ENCODE measurements at regions not wholly inside any gene's neighbourhood (a gene's known extent, or its start where the extent isn't known, plus 50 kb on each side); places are given as distances from the start of the nearest gene placed in this dataset.
"Not testable (repeated sequence)": the region's sequence is repeated elsewhere in the genome, so short reads cannot be mapped to it uniquely, and the experiment has no call there.

- intact Hi-C loops (cut with micrococcal nuclease), result no loop called here
These were observed 530.9 kb downstream of the PTPRU start for GRCh38 chr1:29767088-29767685.

GRCh38 chr1:29762635-29763034, 526.3 kb downstream of the PTPRU start:
- intact Hi-C loops (cut with micrococcal nuclease), result no loop called here

GRCh38 chr1:29761159-29761928, 525.0 kb downstream of the PTPRU start:
- intact Hi-C loops (cut with micrococcal nuclease), result no loop called here

GRCh38 chr1:29760067-29760564, 523.8 kb downstream of the PTPRU start:
- intact Hi-C loops (cut with micrococcal nuclease), result no loop called here

GRCh38 chr1:29758781-29759499, 522.6 kb downstream of the PTPRU start:
- intact Hi-C loops (cut with micrococcal nuclease), result no loop called here

- intact Hi-C loops (cut with micrococcal nuclease), result no loop called here
These were observed 521.8 kb downstream of the PTPRU start for GRCh38 chr1:29757866-29758780.

GRCh38 chr1:29756901-29757725, 520.8 kb downstream of the PTPRU start:
- intact Hi-C loops (cut with micrococcal nuclease), result no loop called here

GRCh38 chr1:29756498-29756897, 520.2 kb downstream of the PTPRU start:
- intact Hi-C loops (cut with micrococcal nuclease), result no loop called here

- intact Hi-C loops (cut with micrococcal nuclease), result no loop called here
These were observed 519.8 kb downstream of the PTPRU start for GRCh38 chr1:29756085-29756484.

GRCh38 chr1:29755412-29756015, 519.2 kb downstream of the PTPRU start:
- intact Hi-C loops (cut with micrococcal nuclease), result not testable (repeated sequence)

- intact Hi-C loops (cut with micrococcal nuclease), result no loop called here
These were observed 518.5 kb downstream of the PTPRU start for GRCh38 chr1:29754573-29755375.

- intact Hi-C loops (cut with micrococcal nuclease), result no loop called here
These were observed 517.6 kb downstream of the PTPRU start for GRCh38 chr1:29753771-29754572.

- intact Hi-C loops (cut with micrococcal nuclease), result no loop called here
These were observed 516.9 kb downstream of the PTPRU start for GRCh38 chr1:29753244-29753643.

GRCh38 chr1:29752141-29752540, 515.8 kb downstream of the PTPRU start:
- intact Hi-C loops (cut with micrococcal nuclease), result no loop called here

- intact Hi-C loops (cut with micrococcal nuclease), result no loop called here
These were observed 513.0 kb downstream of the PTPRU start for GRCh38 chr1:29749024-29749945.

- intact Hi-C loops (cut with micrococcal nuclease), result no loop called here
These were observed 510.9 kb downstream of the PTPRU start for GRCh38 chr1:29747196-29747595.

- intact Hi-C loops (cut with micrococcal nuclease), result no loop called here
These were observed 509.8 kb downstream of the PTPRU start for GRCh38 chr1:29746076-29746665.

All from T-helper 2 cell treated with Interferon-gamma antibody and Interleukin-4, amounts not matched to agents 100 ng/mL and 5 ng/mL, for 36 hours (primary cell).